ENCODE measurements at regions not wholly inside any gene's neighbourhood (a gene's known extent, or its start where the extent isn't known, plus 50 kb on each side); places are given as distances from the start of the nearest gene placed in this dataset.

DNA sequence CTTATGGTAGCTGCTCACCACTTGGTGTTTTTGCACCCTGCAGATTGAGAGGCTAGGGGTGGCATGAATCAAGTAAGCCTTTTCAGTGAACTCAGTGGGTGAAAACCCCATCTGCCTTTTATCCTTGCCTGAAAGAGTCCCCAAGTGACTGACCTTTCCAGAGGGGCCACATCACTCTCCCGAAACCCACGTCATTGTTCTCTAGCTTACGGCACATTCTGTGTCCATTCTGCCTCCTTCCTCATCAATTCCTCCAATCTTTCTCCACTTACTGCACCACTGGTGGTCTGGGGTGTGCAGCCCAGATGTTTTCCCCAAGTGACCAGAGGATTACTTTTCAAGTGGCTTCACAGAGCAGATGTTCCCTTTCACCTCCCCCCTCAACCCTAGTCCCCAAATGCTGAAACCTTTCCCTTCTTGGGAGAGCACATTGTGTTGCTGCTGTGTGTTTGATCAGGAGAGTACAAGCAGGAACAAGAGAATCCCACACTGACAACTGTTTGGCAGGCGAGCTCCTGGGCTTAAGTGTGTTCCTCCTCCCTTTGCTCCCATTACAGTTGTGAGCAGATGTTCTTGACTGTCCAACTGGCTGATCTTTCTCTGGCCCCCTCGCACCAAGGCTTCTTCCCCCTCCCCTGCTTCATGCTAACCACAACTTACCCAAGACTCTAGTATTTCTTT is 138.0 kb upstream of the IGF1 start:
- WGBS, 2 donors, result 51 to 59% methylated on average over 5 of the region's 5 CpGs
- Histone ChIP-seq H3K9me3 (peaks cover 0 to 7% (median 0%) of the 10 kb centered on the region in 11 donors), H3K4me1 (no peaks in the 10 kb centered on the region), H3K27ac (no peak overlapping the region), H3K36me3 (no peaks in the 10 kb centered on the region), H3K4me3 (no peak overlapping the region), H3K27me3 (no peaks in the 10 kb centered on the region)
- DNase-seq (peak in 1 of 2 donors; percentile 21), ATAC-seq (peak in 4 of 8 donors; percentile 49 to 85 (median 64))
- intact Hi-C loops (cut with DNase I), result no loop called here
- TF ChIP-seq, protein P1, sequence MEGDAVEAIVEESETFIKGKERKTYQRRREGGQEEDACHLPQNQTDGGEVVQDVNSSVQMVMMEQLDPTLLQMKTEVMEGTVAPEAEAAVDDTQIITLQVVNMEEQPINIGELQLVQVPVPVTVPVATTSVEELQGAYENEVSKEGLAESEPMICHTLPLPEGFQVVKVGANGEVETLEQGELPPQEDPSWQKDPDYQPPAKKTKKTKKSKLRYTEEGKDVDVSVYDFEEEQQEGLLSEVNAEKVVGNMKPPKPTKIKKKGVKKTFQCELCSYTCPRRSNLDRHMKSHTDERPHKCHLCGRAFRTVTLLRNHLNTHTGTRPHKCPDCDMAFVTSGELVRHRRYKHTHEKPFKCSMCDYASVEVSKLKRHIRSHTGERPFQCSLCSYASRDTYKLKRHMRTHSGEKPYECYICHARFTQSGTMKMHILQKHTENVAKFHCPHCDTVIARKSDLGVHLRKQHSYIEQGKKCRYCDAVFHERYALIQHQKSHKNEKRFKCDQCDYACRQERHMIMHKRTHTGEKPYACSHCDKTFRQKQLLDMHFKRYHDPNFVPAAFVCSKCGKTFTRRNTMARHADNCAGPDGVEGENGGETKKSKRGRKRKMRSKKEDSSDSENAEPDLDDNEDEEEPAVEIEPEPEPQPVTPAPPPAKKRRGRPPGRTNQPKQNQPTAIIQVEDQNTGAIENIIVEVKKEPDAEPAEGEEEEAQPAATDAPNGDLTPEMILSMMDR (IDR thresholded peaks at IDR 0.05), result no peak

DNA sequence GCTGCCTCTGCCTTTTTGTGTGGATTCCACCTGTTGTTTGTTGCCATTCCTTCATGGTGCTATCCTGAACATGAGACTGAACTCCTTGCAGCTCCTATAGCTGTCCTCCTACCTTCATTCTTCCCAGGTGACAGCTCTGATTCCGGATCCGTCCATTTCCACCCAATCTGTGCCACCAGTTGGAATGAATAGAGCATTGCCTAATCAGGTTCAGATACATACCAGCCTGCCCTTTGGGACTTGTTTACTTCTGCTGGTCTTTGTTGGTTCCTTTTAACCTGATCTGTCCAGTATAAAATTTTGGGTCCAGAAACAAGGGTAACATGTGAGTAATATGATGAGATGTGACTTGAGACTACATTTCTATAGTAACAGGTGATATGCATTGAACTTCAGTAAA is 136.3 kb upstream of the IGF1 start:
- H3K4me3 ChIP-seq, result no peak overlapping the region
- TF ChIP-seq, protein P1 (IDR thresholded peaks at IDR 0.05), result no peak
- intact Hi-C loops (cut with DNase I), result no loop called here
- no peaks in the 10 kb centered on the region for H3K36me3 ChIP-seq
- no peaks in the 10 kb centered on the region for H3K27me3 ChIP-seq
- H3K27ac ChIP-seq, result no peak overlapping the region
- H3K4me1 ChIP-seq, result no peaks in the 10 kb centered on the region
- WGBS, 2 donors, result 66 to 85% methylated on average over 2 of the region's 2 CpGs
- DNase-seq, result no peak
- peaks cover 0 to 5% (median 0%) of the 10 kb centered on the region in 11 donors for H3K9me3 ChIP-seq
- ATAC-seq, result no peak

DNA sequence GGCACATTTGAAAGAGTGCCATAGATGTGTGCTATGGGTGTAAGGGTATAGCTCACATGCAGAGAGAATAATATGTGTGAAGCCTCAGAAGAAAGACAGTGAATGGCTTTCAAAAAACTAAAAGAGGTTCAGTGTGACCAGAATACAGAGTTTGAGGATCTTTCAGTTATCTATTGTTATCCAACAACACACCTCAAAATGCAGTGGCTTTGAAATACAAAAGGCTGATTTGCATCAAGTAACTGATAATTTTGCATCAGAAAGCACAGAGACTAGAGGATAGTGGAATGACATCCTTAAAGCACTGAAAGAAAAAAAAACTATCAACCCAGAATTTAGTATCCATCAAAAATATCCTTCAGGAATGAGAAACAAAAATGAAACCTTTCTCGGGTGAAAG is 131.6 kb upstream of the IGF1 start:
- intact Hi-C loops (cut with DNase I), result no loop called here
- ATAC-seq (no peak), DNase-seq (no peak)
- H3K27me3 ChIP-seq, result no peaks in the 10 kb centered on the region
- TF ChIP-seq, protein P1 (IDR thresholded peaks at IDR 0.05), result no peak
- H3K36me3 ChIP-seq, result no peaks in the 10 kb centered on the region
- no peak overlapping the region for H3K27ac ChIP-seq
- H3K4me1 ChIP-seq, result no peaks in the 10 kb centered on the region
- no peak overlapping the region for H3K4me3 ChIP-seq
- H3K9me3 ChIP-seq, result peaks cover 0 to 20% (median 0%) of the 10 kb centered on the region in 11 donors
- 61 to 73% methylated on average over 1 of the region's 1 CpG for WGBS, 2 donors

DNA sequence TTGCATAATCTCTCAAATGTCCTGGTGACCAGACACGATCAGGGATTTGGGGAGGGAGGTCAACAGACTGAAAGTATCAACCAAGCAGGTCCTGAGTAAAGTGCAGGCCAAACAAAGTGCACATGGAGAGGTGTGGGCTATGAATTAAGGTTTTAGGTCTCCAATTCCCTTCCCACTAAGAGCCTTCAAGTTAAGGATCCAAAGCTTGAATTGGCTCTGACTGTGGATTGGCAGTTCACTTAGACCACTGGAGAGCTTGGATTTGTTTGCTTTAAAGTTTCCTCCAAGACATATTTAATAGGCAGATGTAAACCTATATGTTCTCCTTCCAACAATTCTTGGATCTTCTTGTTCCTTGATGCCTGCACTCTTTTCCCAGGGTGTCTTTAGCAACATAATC is 129.6 kb upstream of the IGF1 start:
- H3K27ac ChIP-seq, result no peak overlapping the region
- peaks cover 0 to 26% (median 0%) of the 10 kb centered on the region in 11 donors for H3K9me3 ChIP-seq
- DNase-seq (no peak), ATAC-seq (no peak)
- no peaks in the 10 kb centered on the region for H3K36me3 ChIP-seq
- H3K27me3 ChIP-seq, result no peaks in the 10 kb centered on the region
- no peaks in the 10 kb centered on the region for H3K4me1 ChIP-seq
- WGBS, 2 donors, result 66 to 73% methylated on average over 1 of the region's 1 CpG
- H3K4me3 ChIP-seq, result no peak overlapping the region
- intact Hi-C loops (cut with DNase I), result no loop called here
- TF ChIP-seq, protein P1 (IDR thresholded peaks at IDR 0.05), result no peak
